Activated naive CD4-positive, alpha-beta T cell treated with anti-CD3 and anti-CD28 coated beads, Interleukin-2, amount 50 U/mL, for 72 hours (primary cell): ENCODE measurements at regions not wholly inside any gene's neighbourhood (a gene's known extent, or its start where the extent isn't known, plus 50 kb on each side); places are given as distances from the start of the nearest gene placed in this dataset.
"Not testable (repeated sequence)": the region's sequence is repeated elsewhere in the genome, so short reads cannot be mapped to it uniquely, and the experiment has no call there.

Experiments
- ATAC-seq, 2 donors: fragments of 150-1000 bp; cut with Tn5 transposase; 2 replicates each; pipeline ENCODE4 v1.10.0; 2021; ENCODE audit warnings: mild to moderate bottlenecking in 2 of 2, moderate library complexity in 2 of 2
- DNase-seq, 2 donors: peaks; one replicate each; pipeline ENCODE4 v3.0.0; 2021 to 2022; ENCODE audit warnings: low spot score in 2 of 2
- H3K27ac Mint-ChIP-seq, 2 donors: one replicate each; pipeline ENCODE4 v1.8.0; 2022; ENCODE audit warnings: mild to moderate bottlenecking in 2 of 2, mixed read lengths in 2 of 2
- H3K36me3 Mint-ChIP-seq, 2 donors: one replicate each; pipeline ENCODE4 v1.8.0; 2022; ENCODE audit warnings: mixed read lengths in 2 of 2
- H3K9me3 Mint-ChIP-seq, 2 donors: one replicate each; pipeline ENCODE4 v1.8.0; 2022; ENCODE audit warnings: mixed read lengths in 2 of 2

GRCh38 chr17:77341069-77341541 is 200.3 kb downstream of the SEC14L1 start:
- ATAC-seq (peak in 1 of 2 donors; percentile 37), DNase-seq (no peak)
- Mint-ChIP-seq H3K27ac (peak overlapping the region; percentile 49 to 70), H3K36me3 (peaks cover 5 to 35% of the 10 kb centered on the region in 2 donors), H3K9me3 (peaks cover 0 to 10% of the 10 kb centered on the region in 2 donors)

DNA sequence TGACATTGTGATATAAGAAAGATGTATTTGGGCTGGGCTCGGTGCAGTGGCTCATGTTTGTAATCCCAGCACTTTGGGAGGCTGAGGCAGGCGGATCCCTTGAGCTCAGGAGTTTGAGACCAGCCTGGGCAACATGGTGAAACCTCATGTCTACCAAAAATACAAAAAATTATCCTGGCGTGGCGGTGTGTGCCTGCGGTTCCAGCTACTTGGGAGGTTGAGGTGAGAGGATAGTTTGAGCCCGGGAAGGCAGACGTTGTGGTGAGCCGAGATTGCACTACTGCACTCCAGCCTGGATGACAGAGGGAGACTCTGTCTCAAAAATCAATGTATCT is 201.9 kb downstream of the SEC14L1 start:
- Mint-ChIP-seq H3K27ac (peak overlapping the region; percentile 15 to 49), H3K36me3 (peaks cover 5 to 25% of the 10 kb centered on the region in 2 donors)
- peak in 1 of 2 donors; percentile 43 for DNase-seq
- not testable (repeated sequence) for H3K9me3 Mint-ChIP-seq, ATAC-seq

GRCh38 chr17:77343031-77343800 is 202.4 kb downstream of the SEC14L1 start:
- Mint-ChIP-seq H3K36me3 (peaks cover 5 to 23% of the 10 kb centered on the region in 2 donors), H3K27ac (peak overlapping the region; percentile 49 to 84), H3K9me3 (peaks cover 0 to 10% of the 10 kb centered on the region in 2 donors)
- ATAC-seq (peak; percentile 62 to 83), DNase-seq (peak in 1 of 2 donors; percentile 43)

DNA sequence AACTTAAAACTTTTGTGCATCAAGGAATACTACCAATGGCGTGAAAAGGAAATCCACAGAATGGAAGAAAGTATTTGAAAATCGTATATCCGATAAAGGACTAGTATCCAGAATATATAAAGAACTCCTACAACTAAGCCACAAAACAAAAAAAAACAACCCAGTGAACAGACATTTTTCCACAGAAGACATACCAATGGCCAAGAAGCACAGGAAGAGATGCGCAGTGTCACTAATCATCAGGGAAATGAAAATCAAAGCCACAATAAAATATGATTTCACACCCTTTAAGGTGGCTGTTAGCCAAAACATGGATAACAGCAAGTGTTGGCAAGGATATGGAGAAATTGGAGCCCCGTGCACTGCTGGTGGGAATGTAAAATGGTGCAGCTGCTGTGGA is 203.3 kb downstream of the SEC14L1 start:
- no peak for DNase-seq
- peak overlapping the region in 1 of 2 donors; percentile 49 for H3K27ac Mint-ChIP-seq

GRCh38 chr17:77345260-77345910 is 204.6 kb downstream of the SEC14L1 start:
- Mint-ChIP-seq H3K9me3 (peaks cover 0 to 10% of the 10 kb centered on the region in 2 donors), H3K27ac (no peak overlapping the region), H3K36me3 (peaks cover 5 to 15% of the 10 kb centered on the region in 2 donors)
- ATAC-seq (no peak), DNase-seq (no peak)

More for the DNA sequence above, 203.3 kb downstream of the SEC14L1 start:
- Mint-ChIP-seq H3K36me3 (peaks cover 5 to 19% of the 10 kb centered on the region in 2 donors), H3K9me3 (peaks cover 0 to 10% of the 10 kb centered on the region in 2 donors)
- ATAC-seq = no peak

DNA sequence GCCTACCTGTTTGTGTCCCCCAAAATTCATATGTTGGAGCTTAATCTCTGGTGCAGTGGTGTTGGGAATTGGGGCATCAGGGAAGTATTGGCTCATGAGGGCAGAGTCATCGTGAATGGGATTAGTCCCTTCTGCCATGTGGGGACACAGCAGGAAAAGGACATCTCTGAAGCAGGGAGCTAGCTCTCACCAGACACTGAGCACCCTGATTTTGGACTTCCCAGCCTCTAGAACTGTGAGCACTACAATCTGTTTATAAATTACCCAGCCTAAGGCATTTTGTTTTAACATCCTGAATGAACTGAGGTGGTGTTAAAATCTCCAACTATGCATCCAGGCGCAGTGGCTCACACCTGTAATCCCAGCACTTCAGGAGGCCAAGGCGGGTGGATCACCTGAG is 206.0 kb downstream of the SEC14L1 start:
- DNase-seq (no peak), ATAC-seq (no peak)
- peaks cover 5 to 15% of the 10 kb centered on the region in 2 donors for H3K36me3 Mint-ChIP-seq
- no peak overlapping the region for H3K27ac Mint-ChIP-seq
- H3K9me3 Mint-ChIP-seq = peaks cover 0 to 10% of the 10 kb centered on the region in 2 donors

- peaks cover 5 to 15% of the 10 kb centered on the region in 2 donors for H3K36me3 Mint-ChIP-seq
- peaks cover 0 to 10% of the 10 kb centered on the region in 2 donors for H3K9me3 Mint-ChIP-seq
- no peak overlapping the region for H3K27ac Mint-ChIP-seq
- ATAC-seq (peak in 1 of 2 donors; percentile 43), DNase-seq (no peak)
Measured at GRCh38 chr17:77347544-77347943, 206.8 kb downstream of the SEC14L1 start.

DNA sequence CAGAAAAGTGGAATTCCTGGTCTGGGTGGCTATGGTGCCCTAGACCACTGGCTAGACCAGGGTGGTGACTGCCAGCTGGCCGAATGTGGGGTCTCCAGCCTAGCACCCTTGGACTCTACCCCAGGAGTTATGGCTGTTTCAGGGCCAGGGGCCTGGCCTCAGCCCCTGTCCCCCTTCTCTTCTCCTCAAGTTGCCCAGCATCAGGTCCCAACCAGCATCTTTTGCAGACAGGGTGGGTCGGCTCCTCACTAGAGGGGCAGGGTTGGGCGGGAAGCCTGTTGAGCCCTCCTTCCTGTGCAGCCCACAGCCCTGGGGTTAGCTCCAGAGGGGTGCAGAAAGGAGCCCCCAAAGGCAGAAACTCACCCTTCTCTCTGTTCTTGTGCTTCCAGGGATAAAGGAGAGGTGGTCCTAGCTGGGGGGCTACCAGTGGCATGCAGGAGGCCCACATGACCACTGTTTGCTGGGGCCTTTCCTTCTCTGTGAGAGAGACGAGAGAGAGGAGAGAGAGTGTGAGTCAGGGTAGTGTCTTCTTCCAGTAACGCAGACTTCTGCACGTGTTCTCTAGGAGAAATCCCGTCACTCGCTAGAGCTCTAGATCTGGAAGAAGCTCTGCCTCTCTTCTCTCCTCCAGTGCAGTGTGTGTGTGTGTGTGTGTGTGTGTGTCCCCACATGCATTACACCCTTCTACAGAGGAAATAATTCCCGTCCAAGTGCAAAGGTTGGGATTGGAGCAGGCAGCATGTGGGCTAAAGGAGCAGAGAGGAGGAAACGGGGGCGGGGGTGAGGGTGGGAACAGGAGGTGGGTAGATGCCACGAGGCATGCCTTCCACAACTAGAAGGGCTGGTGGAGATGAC is 209.4 kb downstream of the SEC14L1 start:
- Mint-ChIP-seq H3K27ac (no peak overlapping the region), H3K9me3 (no peaks in the 10 kb centered on the region), H3K36me3 (peaks cover 0 to 4% of the 10 kb centered on the region in 2 donors)
- DNase-seq (peak in 1 of 2 donors; percentile 26), ATAC-seq (no peak)

GRCh38 chr17:77352441-77352840 is 211.7 kb downstream of the SEC14L1 start:
- H3K9me3 Mint-ChIP-seq = no peaks in the 10 kb centered on the region
- ATAC-seq (no peak), DNase-seq (peak in 1 of 2 donors; percentile 11)
- no peaks in the 10 kb centered on the region for H3K36me3 Mint-ChIP-seq
- H3K27ac Mint-ChIP-seq = no peak overlapping the region

DNA sequence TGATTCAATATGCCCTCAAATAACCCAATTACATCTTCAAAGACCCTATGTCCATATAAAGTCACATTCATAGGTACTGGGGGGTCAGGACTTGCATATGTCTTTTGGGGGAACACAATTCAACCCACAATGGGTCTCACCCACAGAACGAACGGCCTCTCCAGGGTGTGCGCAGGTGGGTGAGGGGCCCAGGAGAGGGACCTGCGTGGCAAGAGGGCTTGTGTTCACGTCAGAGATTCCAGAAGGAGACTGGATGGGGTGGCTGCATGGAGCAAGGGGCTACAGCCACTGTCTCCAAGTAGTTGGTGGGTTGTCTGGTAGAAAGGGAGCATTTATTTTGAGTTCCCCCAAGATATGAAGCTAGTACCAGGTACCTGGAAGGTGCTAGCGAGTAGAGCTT is 212.2 kb downstream of the SEC14L1 start:
- Mint-ChIP-seq H3K36me3 (no peaks in the 10 kb centered on the region), H3K27ac (no peak overlapping the region), H3K9me3 (no peaks in the 10 kb centered on the region)
- DNase-seq = peak in 1 of 2 donors; percentile 25
- ATAC-seq = no peak

GRCh38 chr17:77353684-77354419 is 213.1 kb downstream of the SEC14L1 start:
- DNase-seq = peak in 1 of 2 donors; percentile 39
- Mint-ChIP-seq H3K9me3 (no peaks in the 10 kb centered on the region), H3K36me3 (no peaks in the 10 kb centered on the region), H3K27ac (no peak overlapping the region)
- ATAC-seq = no peak

DNA sequence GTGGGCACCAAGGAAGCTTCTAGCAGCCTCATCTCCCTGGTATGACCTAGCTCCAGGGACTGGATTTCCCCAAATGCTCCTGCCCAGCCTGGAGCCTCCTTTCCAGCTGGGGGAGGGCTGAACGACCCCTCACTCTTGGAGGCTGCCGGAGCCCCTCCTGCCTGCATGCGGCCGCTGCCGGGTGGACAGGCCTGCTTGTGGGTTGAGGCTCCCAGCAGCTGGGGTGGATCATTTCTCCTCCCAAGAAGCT is 213.6 kb downstream of the SEC14L1 start:
- H3K27ac Mint-ChIP-seq = no peak overlapping the region
- no peak for ATAC-seq
- DNase-seq = peak in 1 of 2 donors; percentile 49
- no peaks in the 10 kb centered on the region for H3K9me3 Mint-ChIP-seq
- H3K36me3 Mint-ChIP-seq = no peaks in the 10 kb centered on the region

DNA sequence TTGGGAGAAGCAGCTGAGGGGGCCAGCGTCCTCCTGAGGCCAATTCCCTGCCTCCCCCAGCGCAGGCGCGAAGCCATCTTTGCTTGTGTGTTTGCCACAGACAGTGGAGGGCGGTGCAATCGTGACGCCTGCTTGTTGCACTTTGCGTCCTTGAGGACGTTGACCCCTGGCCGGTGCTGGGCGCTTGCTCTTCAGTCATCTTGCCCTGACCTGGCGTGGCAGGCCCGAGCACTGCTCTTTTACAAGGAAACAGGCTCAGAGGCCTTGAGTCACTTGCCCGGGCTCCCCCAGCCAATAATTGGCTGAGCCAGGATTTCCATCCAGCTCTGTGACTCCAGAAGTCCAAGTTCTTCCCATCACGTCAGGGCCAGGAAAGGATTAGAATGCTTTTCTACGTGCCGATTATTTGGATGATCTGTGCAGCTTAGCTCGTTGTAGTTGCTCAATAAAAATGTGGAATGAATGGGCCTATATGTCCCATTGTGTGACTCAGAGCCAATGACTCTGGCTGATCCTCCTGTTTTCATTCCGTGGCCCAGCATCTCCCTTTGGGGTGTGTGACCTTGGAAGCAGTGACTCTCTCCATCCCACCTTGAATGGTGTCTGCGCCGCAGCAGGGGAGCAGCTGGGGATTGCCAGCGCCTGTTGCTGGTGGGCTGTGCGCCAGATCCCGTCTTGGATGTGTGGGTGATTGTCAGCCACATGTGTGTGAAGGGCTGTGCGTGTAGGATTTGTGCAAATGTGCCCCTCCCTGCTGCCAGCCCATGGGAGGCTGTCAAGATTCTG is 214.1 kb downstream of the SEC14L1 start:
- DNase-seq (peak in 1 of 2 donors; percentile 35), ATAC-seq (no peak)
- Mint-ChIP-seq H3K9me3 (no peaks in the 10 kb centered on the region), H3K27ac (no peak overlapping the region), H3K36me3 (no peaks in the 10 kb centered on the region)

DNA sequence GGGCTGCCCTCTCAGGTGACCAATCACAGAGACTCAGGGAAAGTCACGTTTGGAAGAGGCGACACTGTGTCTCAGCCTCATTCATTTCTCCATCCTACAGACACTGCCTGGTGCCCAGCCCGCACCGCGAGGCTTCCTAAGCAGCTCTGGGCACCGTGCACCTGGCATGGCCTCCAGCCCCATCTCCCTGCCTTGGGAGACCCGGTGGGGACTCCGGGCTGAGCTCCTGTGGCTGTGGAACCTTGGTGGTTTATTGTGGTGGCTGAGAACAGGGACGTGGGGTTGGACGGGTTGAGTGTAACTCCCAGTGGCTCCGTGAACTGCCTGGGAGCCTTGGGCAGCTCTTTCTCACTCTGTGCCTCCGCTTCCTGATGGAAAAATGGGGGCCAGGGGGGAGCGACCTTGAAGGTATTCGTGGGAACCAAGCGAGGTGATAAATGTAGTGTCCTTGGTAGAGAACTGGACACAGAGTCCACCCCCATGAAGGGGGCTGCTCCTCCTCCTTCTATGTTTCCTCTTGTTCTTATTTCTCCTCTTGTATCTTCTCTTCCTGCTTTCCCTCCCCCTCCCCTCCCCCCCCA is 215.4 kb downstream of the SEC14L1 start:
- ATAC-seq (peak; percentile 16 to 70), DNase-seq (peak in 1 of 2 donors; percentile 33)
- Mint-ChIP-seq H3K36me3 (no peaks in the 10 kb centered on the region), H3K9me3 (no peaks in the 10 kb centered on the region), H3K27ac (peak overlapping the region in 1 of 2 donors; percentile 68)

DNA sequence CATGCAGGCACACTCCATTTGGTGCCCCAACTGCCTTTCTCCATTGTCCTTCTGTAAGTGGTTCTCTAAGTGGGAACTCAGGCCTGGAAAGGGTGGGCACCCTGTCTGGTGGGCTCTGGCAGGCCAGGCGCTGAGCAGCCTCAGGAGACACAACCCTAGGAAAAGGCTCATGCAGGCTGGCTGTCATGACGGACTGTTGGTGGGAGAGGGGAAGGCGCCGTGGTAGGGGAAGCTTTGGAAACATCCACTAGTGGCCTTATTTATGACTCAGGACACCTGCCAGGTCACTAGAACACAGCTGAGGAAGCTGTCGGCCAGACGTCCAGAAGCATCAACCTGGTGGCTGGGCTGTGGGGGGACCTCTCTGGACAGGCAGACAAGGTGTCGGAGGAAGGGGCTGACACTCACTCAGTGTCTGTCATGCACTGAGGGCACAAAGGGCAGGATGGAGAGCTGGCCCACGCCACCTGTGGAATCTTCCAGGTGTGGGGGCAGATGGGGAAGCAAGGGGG is 216.0 kb downstream of the SEC14L1 start:
- ATAC-seq = peak in 1 of 2 donors; percentile 29
- peak overlapping the region in 1 of 2 donors; percentile 7 for H3K27ac Mint-ChIP-seq

More for the DNA sequence above, 216.0 kb downstream of the SEC14L1 start:
- peak in 1 of 2 donors; percentile 51 for DNase-seq
- Mint-ChIP-seq H3K36me3 (no peaks in the 10 kb centered on the region), H3K9me3 (no peaks in the 10 kb centered on the region)
